ENCODE measurements at regions not wholly inside any gene's neighbourhood (a gene's known extent, or its start where the extent isn't known, plus 50 kb on each side); places are given as distances from the start of the nearest gene placed in this dataset.

GRCh38 chr18:68462766-68463165 lies 252.1 kb downstream of the TMX3 start:
- DNase-seq (ENCODE audit: low spot score), result no peak

GRCh38 chr18:68462148-68462547 lies 252.8 kb downstream of the TMX3 start:
- DNase-seq (ENCODE audit: low spot score), result no peak

- no peak for DNase-seq (ENCODE audit: low spot score)
Observed at GRCh38 chr18:68461481-68462018, 253.4 kb downstream of the TMX3 start.

GRCh38 chr18:68459968-68460367 lies 254.9 kb downstream of the TMX3 start:
- no peak for DNase-seq (ENCODE audit: low spot score)

- no peak for DNase-seq (ENCODE audit: low spot score)
Observed at GRCh38 chr18:68456985-68457384, 257.9 kb downstream of the TMX3 start.

- DNase-seq (ENCODE audit: low spot score), result no peak
Observed at GRCh38 chr18:68455229-68455603, 259.7 kb downstream of the TMX3 start.

- DNase-seq (ENCODE audit: low spot score), result no peak
Observed at GRCh38 chr18:68454511-68455228, 260.2 kb downstream of the TMX3 start.

GRCh38 chr18:68449292-68449691 lies 265.6 kb downstream of the TMX3 start:
- no peak for DNase-seq (ENCODE audit: low spot score)

- no peak for DNase-seq (ENCODE audit: low spot score)
Observed at GRCh38 chr18:68448736-68449135, 266.2 kb downstream of the TMX3 start.

- no peak for DNase-seq (ENCODE audit: low spot score)
Observed at GRCh38 chr18:68447286-68447685, 267.6 kb downstream of the TMX3 start.

GRCh38 chr18:68445668-68446426 lies 269.1 kb downstream of the TMX3 start:
- DNase-seq (ENCODE audit: low spot score), result no peak

GRCh38 chr18:68445136-68445535 lies 269.8 kb downstream of the TMX3 start:
- no peak for DNase-seq (ENCODE audit: low spot score)

- no peak for DNase-seq (ENCODE audit: low spot score)
Observed at GRCh38 chr18:68441241-68441640, 273.7 kb downstream of the TMX3 start.

GRCh38 chr18:68440433-68440832 lies 274.5 kb downstream of the TMX3 start:
- no peak for DNase-seq (ENCODE audit: low spot score)

- no peak for DNase-seq (ENCODE audit: low spot score)
Observed at GRCh38 chr18:68439642-68440041, 275.3 kb downstream of the TMX3 start.

GRCh38 chr18:68438983-68439382 lies 275.9 kb downstream of the TMX3 start:
- DNase-seq (ENCODE audit: low spot score), result no peak

- DNase-seq (ENCODE audit: low spot score), result no peak
Observed at GRCh38 chr18:68438536-68438935, 276.4 kb downstream of the TMX3 start.

GRCh38 chr18:68436485-68436884 lies 278.4 kb downstream of the TMX3 start:
- DNase-seq (ENCODE audit: low spot score), result no peak

- no peak for DNase-seq (ENCODE audit: low spot score)
Observed at GRCh38 chr18:68435581-68435980, 279.3 kb downstream of the TMX3 start.

GRCh38 chr18:68431922-68432198 lies 283.0 kb downstream of the TMX3 start:
- DNase-seq (ENCODE audit: low spot score), result no peak

GRCh38 chr18:68431111-68431921 lies 283.6 kb downstream of the TMX3 start:
- DNase-seq (ENCODE audit: low spot score), result no peak

- no peak for DNase-seq (ENCODE audit: low spot score)
Observed at GRCh38 chr18:68429841-68430240, 285.1 kb downstream of the TMX3 start.

GRCh38 chr18:68429111-68429510 lies 285.8 kb downstream of the TMX3 start:
- no peak for DNase-seq (ENCODE audit: low spot score)

Measured in germinal center (tissue), 1 donor.